Subcutaneous abdominal adipose tissue (tissue), 5 donors: ENCODE measurements at regions not wholly inside any gene's neighbourhood (a gene's known extent, or its start where the extent isn't known, plus 50 kb on each side); places are given as distances from the start of the nearest gene placed in this dataset.
A peak's percentile ranks its signal among the peaks of the same experiment; 100 is the strongest.
"Not testable (repeated sequence)": the region's sequence is repeated elsewhere in the genome, so short reads cannot be mapped to it uniquely, and the experiment has no call there.

ENCODE experiments used
- H3K27ac ChIP-seq: one replicate; pipeline ENCODE4 v1.7.0; 2013; ENCODE audit warnings: low read depth, mild to moderate bottlenecking, inconsistent platforms, low read length, moderate library complexity
- H3K27me3 ChIP-seq, 5 donors: one replicate each; pipeline ENCODE4 v1.7.0; 2013; ENCODE audit warnings: low read length in 5 of 5, inconsistent platforms in 1 of 5; ENCODE audit not compliant: control insufficient read depth in 5 of 5, insufficient read depth in 4 of 5
- H3K36me3 ChIP-seq, 5 donors: one replicate each; pipeline ENCODE4 v1.7.0; 2013; ENCODE audit warnings: low read length in 5 of 5; ENCODE audit not compliant: control insufficient read depth in 5 of 5, insufficient read depth in 5 of 5
- H3K4me1 ChIP-seq, 5 donors: one replicate each; pipeline ENCODE4 v1.7.0; 2013; ENCODE audit warnings: low read length in 5 of 5, mild to moderate bottlenecking in 3 of 5, moderate library complexity in 1 of 5; ENCODE audit not compliant: control insufficient read depth in 5 of 5, insufficient read depth in 5 of 5
- H3K4me3 ChIP-seq, 5 donors: one replicate each; pipeline ENCODE4 v1.7.0; 2013; ENCODE audit warnings: low read length in 5 of 5, low read depth in 1 of 5
- H3K9ac ChIP-seq, 5 donors: one replicate each; pipeline ENCODE4 v1.7.0; 2013; ENCODE audit warnings: low read length in 5 of 5, mild to moderate bottlenecking in 4 of 5, moderate library complexity in 3 of 5
- H3K9me3 ChIP-seq, 5 donors: one replicate each; pipeline ENCODE4 v1.7.0; 2013; ENCODE audit warnings: low read length in 5 of 5; ENCODE audit not compliant: control insufficient read depth in 5 of 5
- donor health status: healthy.
- donor health status: healthy.
- donor health status: healthy.
- donor health status: healthy.
- donor health status: healthy.

DNA sequence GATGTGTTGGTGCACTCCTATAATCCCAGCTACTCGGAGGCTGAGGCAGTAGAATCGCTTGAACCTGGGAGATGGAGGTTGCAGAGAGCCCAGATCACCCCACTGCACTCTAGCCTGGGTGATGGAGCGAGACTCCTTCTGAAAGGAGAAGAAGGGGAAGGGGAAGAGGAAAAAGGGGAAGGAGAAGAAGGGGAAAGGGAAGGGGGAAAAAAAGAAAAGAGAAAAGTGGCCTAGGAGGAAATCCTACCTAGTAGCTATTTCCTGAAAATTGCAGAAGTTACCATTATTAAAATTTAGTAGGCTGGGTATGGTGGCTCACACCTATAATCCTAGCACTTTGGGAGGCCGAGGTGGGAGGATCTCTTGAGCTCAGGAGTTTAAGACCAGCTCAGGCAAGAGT is 67.4 kb downstream of the ARRDC3 start:
- H3K27me3 ChIP-seq, result no peaks in the 10 kb centered on the region
- H3K27ac ChIP-seq, result no peak overlapping the region
- no peak overlapping the region for H3K4me3 ChIP-seq
- H3K9me3 ChIP-seq, result no peaks in the 10 kb centered on the region
- no peaks in the 10 kb centered on the region for H3K36me3 ChIP-seq
- peaks cover 14 to 30% (median 26%) of the 10 kb centered on the region in 5 donors for H3K4me1 ChIP-seq
- no peak overlapping the region for H3K9ac ChIP-seq

DNA sequence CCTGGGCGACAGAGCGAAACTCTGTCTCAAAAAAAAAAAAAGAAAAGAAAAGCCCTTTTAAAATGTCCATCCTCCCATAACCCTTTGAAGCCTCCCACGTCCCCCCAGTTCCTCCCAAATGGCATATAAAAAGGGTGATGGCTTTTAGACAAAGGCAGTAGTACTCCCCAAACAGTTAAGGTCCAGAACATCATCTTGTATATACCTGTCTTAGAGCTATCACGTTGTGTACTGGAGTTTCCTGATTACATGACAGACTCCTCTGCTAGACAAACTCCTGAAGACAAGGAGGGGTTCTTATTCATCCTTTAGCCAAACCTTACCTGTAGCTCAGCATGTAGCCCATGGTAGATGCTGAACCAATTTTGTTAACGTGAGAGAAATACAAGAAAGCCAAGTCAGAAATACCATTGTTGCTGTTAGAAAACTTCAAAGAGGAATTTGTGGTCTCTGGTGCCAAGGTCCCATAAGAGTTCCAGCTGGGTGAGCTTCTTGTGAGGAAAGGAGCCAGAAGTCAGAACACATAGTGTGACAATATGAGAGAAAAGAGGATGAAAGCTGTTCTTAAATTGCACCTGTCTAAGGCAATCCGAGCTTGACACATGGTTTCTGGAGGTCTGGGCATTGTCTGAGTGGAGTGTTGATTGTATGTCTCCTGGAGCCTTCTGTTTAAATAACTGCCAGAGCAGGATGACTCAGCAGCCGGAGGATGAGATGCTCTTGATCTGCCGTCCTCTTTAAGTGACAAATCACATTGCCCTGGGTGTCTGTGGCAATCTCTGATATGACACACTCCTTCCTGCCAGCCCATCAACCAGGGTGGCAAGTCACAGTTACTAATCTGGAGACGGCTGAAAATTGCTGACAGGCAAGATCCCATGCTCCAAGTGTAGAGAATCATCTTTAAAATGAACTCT is 69.1 kb downstream of the ARRDC3 start:
- Histone ChIP-seq H3K9ac (peak overlapping the region in 2 of 5 donors; percentile 37 to 43), H3K4me3 (peak overlapping the region in 2 of 5 donors; percentile 11 to 25), H3K27ac (peak overlapping the region; percentile 30), H3K9me3 (no peaks in the 10 kb centered on the region), H3K4me1 (peaks cover 14 to 31% (median 26%) of the 10 kb centered on the region in 5 donors), H3K27me3 (no peaks in the 10 kb centered on the region), H3K36me3 (no peaks in the 10 kb centered on the region)

DNA sequence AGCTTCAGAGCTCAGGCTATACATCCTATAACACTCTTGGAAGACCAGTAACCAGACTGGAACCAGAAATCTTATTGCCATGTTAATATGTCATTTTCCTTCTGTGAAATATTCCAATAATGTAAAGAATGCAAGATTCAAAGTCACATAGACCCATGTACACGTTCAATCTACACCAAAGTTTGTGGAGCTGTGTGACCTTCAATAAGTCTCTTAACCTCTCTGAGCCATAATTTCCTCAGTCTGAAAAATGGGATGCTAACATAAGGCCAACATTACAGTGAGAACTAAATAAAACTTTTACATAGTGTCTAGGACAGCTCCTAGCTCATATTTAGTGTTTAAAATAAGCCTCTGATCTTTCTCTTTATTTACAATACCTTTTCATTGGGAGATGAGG is 70.4 kb downstream of the ARRDC3 start:
- Histone ChIP-seq H3K36me3 (no peaks in the 10 kb centered on the region), H3K9me3 (no peaks in the 10 kb centered on the region), H3K27me3 (no peaks in the 10 kb centered on the region), H3K27ac (peak overlapping the region; percentile 94), H3K4me1 (peaks cover 14 to 31% (median 26%) of the 10 kb centered on the region in 5 donors), H3K9ac (peak overlapping the region in 4 of 5 donors; percentile 56 to 70 (median 60)), H3K4me3 (peak overlapping the region in 3 of 5 donors; percentile 29 to 34 (median 32))

DNA sequence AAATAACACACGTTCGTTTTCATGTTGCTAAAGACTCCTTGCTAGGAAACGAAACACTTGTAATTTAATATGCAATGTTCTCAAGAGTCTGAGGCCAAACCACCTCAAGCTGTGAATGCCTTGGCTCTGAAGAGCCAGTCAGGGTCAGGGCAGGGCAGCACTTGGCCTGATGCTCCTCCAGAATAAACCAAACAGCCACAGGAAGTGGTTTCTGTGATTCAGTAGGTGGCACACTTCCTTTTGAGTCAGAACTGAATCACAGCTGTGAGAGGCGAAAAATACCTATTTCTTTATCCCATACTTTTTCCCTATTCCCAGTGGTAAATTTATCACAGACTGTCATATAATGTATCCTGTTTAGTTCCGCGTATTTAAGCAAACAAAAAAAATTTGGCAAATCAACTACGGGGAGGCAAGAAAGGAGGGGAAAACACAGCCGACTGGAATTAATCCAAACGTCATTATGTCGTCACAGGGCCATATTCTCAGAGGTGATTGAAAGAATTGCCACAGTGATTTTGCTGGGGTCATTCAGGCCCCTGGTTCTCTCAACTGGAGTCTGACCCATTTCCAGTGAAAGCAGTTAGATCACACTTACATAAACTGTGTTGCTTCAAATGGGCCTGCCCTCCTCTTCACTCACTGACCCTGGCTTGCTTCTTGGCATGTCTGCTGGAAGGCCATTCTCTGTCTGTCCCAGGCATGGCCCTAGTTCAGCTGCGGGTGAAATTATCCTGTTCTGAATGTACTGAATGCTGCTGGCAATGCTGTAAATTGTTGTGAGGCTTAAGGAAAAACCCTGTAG is 71.2 kb downstream of the ARRDC3 start:
- H3K4me1 ChIP-seq, result peaks cover 14 to 32% (median 28%) of the 10 kb centered on the region in 5 donors
- H3K27me3 ChIP-seq, result no peaks in the 10 kb centered on the region
- H3K9ac ChIP-seq, result peak overlapping the region; percentile 21 to 70 (median 57)
- no peaks in the 10 kb centered on the region for H3K36me3 ChIP-seq
- H3K4me3 ChIP-seq, result peak overlapping the region in 2 of 5 donors; percentile 6 to 34
- peak overlapping the region; percentile 94 for H3K27ac ChIP-seq
- no peaks in the 10 kb centered on the region for H3K9me3 ChIP-seq

DNA sequence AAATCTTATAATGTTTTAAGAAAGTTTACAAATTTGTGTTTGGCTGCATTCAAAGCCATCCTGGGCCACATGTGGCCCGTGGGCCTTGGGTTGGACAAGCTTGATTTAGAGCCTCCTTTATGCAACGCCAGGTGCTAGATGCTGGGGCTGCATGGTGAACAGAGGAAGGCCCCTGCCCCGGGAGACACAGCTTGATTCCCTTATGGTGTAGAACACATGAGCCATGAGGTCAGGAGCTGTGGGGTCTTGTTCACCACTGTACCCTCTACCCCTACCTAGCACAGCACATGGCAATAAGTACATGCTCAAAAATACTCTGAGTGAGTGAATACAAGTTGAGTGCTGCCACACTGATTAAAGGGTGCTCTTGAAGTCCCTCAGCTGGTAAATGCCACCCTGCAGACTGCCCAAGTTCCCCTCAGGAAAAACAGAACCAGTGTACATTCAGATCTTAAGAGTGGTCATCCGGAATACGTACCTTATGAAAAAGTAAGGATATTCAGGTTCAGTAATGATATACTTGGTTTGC is 71.9 kb downstream of the ARRDC3 start:
- peak overlapping the region; percentile 94 for H3K27ac ChIP-seq
- no peaks in the 10 kb centered on the region for H3K9me3 ChIP-seq
- H3K4me3 ChIP-seq, result peak overlapping the region in 2 of 5 donors; percentile 6 to 9
- H3K4me1 ChIP-seq, result peaks cover 14 to 37% (median 31%) of the 10 kb centered on the region in 5 donors
- no peaks in the 10 kb centered on the region for H3K36me3 ChIP-seq
- peak overlapping the region in 3 of 5 donors; percentile 8 to 70 (median 21) for H3K9ac ChIP-seq
- no peaks in the 10 kb centered on the region for H3K27me3 ChIP-seq

DNA sequence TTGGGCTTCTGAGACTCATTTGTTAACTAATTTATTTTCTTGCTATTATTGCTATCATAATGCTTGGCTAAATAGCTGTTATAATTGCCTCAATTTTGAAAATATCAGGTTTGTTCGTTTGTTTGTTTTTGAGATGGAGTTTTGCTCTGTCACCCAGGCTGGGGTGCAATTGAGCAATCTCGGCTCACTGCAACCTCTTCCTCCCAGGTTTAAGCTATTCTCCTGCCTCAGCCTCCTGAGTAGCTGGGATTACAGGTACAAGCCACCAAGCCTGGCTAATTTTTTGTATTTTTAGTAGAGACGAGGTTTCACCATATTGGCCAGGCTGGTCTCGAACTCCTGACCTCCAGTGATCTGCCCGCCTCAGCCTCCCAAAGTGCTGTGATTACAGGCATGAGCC is 75.0 kb downstream of the ARRDC3 start:
- H3K27me3 ChIP-seq, H3K9ac ChIP-seq: not testable (repeated sequence)
- peaks cover 11 to 31% (median 25%) of the 10 kb centered on the region in 5 donors for H3K4me1 ChIP-seq

DNA sequence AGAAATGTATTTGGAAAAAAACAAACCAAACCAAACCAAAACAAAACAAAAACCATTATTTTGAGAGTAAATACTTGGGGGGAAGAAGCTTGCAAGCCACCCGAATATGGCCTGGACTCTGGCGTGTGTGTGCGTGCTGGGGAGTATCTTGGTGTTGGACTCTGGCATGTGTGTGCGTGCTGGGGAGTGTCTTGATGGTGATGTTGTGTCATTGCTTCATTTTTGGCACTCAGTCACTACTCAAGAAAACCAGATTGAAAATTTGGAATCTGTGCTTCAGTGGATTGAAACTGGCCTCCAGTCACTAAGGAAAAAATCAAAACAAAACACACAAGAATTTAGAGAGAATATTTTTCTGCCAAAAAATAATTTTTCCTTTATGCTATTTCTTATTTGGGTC is 76.1 kb downstream of the ARRDC3 start:
- H3K27me3 ChIP-seq, result no peaks in the 10 kb centered on the region
- peaks cover 8 to 23% (median 14%) of the 10 kb centered on the region in 5 donors for H3K4me1 ChIP-seq
- no peak overlapping the region for H3K4me3 ChIP-seq
- no peak overlapping the region for H3K9ac ChIP-seq
- H3K36me3 ChIP-seq, result no peaks in the 10 kb centered on the region
- H3K27ac ChIP-seq, result peak overlapping the region; percentile 51
- no peaks in the 10 kb centered on the region for H3K9me3 ChIP-seq

More for the DNA sequence above, 75.0 kb downstream of the ARRDC3 start:
- H3K4me3 ChIP-seq, H3K36me3 ChIP-seq, H3K9me3 ChIP-seq, H3K27ac ChIP-seq: not testable (repeated sequence)

DNA sequence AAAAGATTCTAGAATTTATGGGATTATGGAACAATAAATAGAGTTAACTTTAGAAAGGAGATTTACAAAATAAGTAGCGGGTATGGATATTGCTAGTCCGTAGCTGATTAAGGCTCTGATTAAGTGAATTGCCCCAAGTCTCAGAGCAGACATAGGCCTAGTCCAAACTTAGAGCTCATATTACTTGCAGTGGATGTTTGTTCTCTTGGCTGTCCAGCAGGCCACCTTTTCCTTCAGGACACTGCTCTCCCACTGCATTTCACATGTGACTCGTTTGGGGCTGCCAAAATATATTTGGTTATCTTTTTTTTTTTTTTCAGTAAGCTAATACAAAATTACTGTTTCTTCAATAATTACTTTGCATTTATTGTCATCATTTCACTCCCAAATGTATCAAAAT is 76.6 kb downstream of the ARRDC3 start:
- Histone ChIP-seq H3K4me1 (peaks cover 3 to 27% (median 14%) of the 10 kb centered on the region in 5 donors), H3K9me3 (no peaks in the 10 kb centered on the region)

DNA sequence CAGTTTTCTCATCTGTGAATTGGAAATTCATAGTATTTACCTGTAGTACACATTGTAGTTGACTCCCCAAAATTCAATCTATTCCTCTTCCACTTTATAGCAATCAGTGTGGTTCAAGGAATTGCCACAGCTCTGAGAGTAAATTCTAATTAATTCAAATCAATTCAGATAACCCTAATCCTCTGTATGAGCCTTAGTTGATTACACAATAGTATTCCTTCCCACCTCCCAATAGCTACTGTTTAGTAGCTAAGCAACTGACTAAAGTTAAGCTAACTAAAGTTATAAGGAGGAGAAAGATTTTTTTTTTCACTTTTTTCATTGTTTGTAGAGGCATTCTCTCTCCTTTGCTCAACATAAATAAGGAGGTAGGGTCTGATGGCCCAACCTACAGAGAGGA is 77.5 kb downstream of the ARRDC3 start:
- no peaks in the 10 kb centered on the region for H3K36me3 ChIP-seq
- H3K9me3 ChIP-seq, result no peaks in the 10 kb centered on the region
- peak overlapping the region; percentile 51 for H3K27ac ChIP-seq
- no peaks in the 10 kb centered on the region for H3K27me3 ChIP-seq
- no peak overlapping the region for H3K4me3 ChIP-seq
- no peak overlapping the region for H3K9ac ChIP-seq
- peaks cover 0 to 26% (median 10%) of the 10 kb centered on the region in 5 donors for H3K4me1 ChIP-seq

More for the DNA sequence above, 76.6 kb downstream of the ARRDC3 start:
- Histone ChIP-seq H3K36me3 (no peaks in the 10 kb centered on the region), H3K9ac (no peak overlapping the region), H3K4me3 (no peak overlapping the region), H3K27ac (peak overlapping the region; percentile 51), H3K27me3 (no peaks in the 10 kb centered on the region)
